Islet of Langerhans (tissue), 1 donor: ENCODE measurements at regions not wholly inside any gene's neighbourhood (a gene's known extent, or its start where the extent isn't known, plus 50 kb on each side); places are given as distances from the start of the nearest gene placed in this dataset.
"Not testable (repeated sequence)": the region's sequence is repeated elsewhere in the genome, so short reads cannot be mapped to it uniquely, and the experiment has no call there.

Source experiments
- FAIRE-seq: peaks from one replicate; lab custom pipeline; 2011; peaks lifted over from hg19 to GRCh38; lab: Jason Lieb, UNC

DNA sequence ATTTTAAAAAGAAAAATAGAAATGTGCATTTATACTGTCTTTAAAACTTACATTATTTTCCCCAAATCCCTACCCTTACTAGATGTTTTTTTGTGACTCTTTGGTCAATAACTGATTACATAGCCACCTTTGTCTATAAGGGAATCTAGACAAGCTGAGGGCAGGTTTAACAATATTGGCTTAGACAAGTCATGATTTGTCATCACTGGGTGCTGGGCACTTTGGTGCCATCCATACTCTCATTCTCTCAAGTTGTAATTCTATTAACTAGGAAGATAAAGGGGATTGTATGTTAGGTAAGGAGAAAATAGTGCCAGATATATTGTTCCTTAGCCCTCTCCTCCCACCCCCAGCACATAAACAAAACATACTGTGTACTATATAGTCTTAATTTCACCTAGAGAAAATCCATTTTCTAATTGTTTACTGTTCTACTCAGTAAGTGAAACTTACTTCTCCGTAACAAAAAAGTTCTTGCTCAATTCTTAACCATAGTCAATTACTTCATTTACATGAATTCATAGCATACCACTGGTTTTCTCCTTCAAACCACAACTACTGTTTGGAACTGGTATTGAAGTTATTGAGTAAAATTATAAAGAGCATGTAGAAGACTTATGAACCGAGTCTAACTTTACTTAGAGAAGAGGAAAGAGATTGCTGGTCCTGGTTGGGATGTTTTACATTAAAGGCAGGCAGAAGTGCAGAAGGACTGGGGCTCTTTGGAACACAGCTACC, 877.1 kb downstream of the PDCD6IP start:
- no peak for FAIRE-seq

DNA sequence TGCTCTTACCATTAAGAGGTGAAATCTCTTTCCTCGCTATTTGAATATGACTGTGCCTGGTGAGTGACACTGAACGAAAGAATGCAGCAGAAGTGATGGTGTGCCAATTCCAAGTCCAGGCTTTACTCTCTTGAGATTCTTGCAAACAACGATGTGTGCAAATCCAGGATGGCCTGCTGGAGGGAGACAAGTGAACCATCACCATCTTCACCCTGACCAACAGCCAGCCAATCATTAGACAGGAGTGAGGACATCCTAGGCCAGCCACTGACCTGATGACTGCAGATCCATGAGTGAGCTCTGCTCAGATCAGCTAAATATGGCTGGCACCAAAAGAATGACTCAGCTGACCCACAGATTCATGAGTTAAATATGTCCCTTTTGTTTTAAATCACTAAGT, 878.0 kb downstream of the PDCD6IP start:
- no peak for FAIRE-seq

DNA sequence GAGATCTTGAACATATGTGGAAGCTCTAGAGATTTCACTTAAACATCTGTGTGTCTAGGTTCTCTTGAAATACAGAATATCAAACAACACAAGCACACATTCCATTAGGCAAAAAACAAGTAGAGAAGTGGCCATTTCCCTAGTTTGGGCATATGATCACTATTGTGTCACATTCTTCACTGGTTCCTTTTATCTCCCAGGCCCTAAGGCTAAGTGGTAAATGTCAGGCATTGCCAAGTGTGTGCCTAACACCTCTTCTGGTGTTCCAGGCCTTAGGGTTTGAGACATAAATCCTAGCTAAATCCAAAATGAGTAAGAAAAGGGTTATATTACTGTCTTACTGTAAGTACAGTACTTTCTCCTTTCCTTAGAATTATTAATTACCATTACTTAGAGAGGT, 880.1 kb downstream of the PDCD6IP start:
- no peak for FAIRE-seq

DNA sequence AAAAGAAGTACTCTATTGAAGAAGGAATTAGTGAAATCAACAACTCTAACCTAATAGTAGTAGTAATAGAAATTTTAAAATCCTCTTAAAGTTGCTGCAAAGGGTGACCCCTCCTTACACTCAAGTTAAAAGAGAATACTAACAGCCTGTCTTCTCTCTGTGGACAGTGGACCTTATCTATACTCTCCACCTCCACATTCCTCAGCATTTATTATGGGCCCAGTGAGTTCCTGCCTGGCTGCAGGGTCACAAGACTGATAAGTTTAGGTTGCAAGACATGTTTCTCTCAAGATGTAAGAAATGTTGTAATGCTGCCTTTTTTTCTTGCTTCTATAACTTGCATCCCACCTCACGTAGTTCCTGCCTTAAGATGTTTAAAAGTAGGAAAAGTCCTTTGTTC, 880.6 kb downstream of the PDCD6IP start:
- FAIRE-seq, result not testable (repeated sequence)

DNA sequence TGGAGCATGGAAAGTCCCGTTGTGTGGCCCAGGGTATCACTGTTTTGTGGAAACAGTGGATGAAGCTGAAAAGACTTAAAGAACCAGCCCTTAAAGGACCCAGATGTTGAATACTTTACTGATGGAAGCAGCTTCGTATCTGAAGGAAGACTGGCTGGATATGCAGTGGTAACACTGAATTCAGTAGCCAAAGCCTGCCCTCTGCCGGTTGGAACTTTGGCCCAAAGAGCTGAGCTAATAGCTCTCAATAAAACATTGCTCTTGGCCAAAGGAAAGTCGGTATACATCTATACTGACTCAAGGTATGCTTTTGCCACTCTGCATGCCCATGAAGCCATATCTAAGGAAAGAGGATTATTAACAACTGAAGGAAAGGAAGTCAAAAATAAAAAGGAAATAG, 885.4 kb downstream of the PDCD6IP start:
- FAIRE-seq, result peak; percentile 47

DNA sequence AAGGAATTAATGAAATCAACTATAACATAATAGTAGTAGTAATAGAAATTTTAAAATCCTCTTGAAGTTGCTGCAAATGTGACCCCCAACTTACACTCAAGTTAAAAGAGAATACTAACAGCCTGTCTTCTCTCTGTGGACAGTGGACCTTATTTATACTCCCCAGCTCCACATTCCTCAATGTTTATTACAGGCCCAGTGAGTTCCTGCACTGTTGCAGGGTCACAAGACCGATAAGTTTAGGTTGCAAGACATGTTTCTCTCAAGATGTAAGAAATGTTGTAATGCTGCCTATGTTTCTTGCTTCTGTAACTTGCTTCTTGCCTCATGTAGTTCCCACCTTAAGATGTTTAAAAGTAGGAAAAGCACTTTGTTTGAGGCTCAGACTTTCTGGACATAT, 888.1 kb downstream of the PDCD6IP start:
- no peak for FAIRE-seq

DNA sequence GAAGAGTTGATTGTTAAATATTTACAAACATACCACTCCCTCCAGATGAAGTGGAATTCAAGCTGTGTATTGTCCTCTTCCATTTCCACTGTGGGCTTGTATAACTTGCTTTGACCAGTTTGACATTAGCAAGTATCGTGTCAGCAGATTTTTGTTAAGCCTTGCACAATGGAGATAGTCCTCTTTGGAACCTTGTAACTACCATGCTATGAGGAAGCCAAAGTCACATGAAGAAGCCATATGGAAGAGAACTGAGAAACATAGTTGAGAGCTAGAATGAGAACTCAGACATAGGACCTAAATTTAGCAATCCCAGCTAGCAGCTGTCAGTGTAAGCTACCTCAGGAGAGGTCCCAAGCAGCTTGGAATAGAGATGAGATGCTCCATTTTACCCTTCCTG, 889.2 kb downstream of the PDCD6IP start:
- no peak for FAIRE-seq

DNA sequence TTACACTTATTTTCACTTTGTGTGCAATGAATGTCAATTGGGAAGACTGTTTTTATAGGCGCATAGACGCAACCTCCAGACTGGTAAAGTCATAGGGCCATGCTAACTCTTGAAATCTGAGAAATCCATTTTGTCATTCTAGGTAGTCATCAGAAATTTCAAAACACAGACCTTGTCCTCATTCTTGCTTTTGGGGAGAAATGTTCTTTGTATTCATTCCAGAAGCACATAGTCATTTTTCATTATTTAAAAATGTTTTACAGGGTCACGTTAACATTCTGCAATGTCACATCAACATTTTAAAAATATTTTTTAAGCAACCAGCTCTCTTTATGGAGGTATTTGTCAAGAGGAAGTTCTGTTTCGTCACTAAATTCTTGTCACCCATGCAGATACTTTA, 898.4 kb downstream of the PDCD6IP start:
- FAIRE-seq, result no peak

DNA sequence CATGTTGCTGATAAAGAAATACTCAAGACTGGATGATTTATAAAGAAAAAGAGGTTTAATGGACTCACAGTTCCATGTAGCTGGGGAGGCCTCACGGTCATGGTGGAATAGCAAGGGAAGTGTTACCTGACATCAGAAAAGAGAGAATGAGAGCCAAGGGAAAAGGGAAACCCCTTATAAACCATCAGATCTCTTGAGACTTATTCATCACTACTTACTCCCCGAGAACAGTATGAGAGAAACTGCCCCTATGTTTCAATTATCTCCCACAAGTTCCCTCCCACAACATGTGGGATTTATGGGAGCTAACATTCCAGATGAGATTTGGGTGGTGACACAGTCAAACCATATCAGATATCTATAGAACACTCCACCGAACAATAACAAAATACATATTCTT, 904.6 kb downstream of the PDCD6IP start:
- FAIRE-seq, result no peak

DNA sequence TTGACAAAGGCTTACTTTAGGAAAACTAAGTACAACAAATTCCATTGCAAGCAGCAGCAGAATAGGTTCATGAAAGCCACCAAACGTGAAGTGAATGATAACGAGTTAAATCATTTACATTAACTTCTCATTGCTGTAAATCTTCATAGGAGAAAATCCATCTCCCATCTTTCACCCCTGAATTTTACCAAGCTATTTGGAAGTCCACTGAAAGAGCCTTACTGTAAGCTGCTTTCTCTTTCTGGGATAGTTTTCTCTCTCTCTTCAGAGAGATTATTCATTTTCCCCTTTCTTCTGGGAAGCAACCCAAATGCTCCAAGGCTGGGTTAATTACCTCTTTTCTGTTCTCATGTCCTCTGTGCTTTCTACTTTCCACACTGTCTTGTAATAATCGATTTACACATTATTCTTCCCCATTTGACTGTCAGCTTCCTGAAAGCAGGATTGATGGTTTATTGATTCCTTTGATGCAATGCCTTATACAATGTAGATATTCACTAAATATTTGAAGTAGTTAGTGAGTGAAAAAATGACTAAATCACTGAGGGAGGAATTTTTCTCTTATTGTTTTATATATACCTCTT, 914.3 kb upstream of the ARPP21 start:
- FAIRE-seq, result no peak

DNA sequence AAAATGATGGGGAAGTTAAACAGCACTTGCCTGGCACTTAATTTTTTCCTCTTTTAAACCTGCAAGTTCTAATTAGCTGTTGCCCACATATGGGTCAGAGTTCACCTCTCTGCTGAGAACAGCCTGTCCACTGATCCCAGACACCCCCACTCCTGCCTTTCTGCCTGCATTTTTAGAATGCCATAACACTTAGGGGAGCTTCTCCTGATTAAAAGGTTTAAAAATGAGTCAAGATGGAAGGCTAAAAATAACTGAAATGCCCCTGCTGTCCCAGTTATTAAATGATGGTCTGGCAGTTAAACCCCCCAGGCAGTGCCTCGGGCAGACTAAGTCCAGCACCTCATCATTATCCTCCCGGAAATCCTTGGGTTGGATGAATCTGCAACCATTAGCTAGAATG, 913.6 kb upstream of the ARPP21 start:
- no peak for FAIRE-seq

DNA sequence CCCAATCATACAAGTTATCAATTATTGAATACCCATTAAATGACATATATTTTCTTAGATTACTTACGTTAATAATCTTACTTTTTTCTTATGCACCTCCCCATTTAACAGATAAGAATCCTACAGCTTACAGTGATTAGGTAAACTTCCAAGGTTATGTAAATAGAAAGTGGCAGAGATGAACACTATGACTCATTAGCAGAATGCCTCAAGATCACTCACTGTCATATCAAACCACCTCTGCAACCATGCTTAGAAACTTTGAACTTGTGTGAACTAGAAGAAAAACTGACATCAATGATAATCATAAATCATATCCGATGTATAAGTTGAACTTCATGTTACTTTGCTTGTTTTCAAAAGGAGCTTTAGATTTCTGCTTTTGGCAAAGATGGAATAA, 911.6 kb upstream of the ARPP21 start:
- no peak for FAIRE-seq

DNA sequence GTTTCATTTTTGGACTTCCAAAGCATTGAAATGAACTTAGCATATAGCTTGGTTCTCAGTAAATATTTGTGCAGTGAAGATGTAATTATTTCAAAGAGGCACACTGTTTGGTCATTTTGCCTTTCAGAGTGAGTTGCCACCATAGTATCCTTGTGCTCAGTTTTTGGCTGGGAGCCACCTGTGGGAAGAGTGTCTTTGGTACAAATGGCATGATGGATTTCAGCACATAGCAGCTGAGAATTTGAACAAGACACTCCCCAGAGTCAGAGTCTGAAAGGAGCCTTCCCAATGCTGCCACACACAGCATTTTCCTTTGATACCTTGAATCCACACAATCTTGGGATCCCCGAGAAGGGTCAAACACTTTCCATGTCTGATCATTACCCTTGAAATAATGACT, 897.2 kb upstream of the ARPP21 start:
- FAIRE-seq, result no peak

DNA sequence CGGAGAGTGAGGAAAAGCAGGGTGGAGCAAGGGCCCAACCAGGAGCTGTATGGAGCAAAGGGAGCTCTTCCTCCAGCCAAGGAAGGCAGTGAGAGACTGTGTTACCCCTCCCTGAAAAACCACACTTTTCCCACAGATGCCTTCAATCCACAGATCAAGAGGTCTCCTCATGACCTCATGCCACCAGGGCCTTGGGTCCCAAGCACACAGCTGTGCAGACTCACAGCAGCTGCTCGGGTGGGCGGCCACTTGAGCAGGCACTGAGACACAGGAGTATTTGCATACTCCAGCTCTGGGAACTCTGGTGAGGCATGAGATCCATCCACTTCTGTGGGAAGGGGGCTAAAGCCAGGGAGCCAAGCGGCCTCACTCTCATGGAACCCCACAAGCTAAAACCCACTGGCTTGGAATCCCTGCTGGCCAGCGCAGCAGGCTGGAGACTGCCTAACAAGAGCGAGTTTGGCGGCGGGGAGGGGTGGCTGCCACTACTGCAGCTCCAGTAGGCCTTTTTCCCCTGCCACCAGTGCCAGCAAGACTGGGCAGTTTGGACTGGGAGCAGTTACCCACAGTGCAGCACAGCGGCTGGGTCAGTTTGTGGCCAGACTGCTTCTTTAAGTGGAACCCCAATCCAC, 880.6 kb upstream of the ARPP21 start:
- FAIRE-seq, result no peak

DNA sequence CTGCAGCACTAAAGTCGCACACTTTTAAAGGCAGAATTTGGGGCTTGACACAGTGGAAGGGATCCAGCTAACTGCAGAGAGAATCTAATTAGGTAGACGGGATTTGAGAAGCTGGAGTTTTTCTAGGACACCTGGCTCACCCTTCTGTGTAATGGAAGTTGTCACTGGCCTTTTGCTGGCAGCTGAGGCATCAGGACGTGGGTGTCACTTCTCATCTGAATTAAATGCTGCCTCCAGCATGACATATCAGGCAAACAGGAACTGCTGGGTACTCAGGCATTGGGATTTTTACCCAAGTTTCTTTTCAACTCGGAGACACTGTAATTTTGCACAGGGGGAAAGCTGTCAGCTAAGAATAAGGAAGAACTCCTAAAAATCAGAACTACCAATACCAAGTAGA, 861.9 kb upstream of the ARPP21 start:
- no peak for FAIRE-seq

DNA sequence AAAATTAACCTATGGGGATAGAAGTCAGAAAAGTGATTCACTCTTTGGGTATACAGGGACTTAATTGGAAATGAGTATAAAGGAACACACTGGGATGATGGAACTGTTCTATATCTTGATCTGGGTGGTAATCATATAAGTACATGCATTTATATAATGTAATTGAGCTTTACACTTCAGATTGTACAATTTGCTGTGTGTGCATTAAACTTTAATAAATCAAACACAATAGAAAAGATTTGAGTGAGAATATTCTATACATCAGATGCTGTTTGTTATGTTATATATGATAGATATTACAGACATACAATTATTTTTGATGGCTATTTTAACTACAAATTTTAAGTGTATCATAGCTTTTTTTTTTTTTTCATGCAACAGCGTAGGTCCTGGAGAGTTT, 860.2 kb upstream of the ARPP21 start:
- no peak for FAIRE-seq

DNA sequence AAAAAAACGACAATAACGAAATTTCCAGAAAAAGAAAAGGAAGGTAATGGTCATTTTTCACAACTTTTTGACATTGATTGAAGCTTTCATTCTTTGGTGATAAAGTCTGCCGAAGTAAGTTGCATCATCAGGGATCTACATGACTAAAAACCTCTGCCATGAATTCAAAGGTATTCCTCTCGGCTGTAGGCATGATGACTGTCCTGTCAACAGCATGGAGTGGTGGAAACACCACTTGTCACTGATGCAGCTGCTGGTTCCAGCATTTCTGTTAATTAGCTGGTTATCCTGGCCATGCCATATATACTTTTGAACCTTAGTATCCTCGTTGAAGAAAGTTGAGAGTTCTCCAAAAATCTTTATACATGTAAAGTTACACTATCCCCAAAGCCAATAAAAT, 859.0 kb upstream of the ARPP21 start:
- no peak for FAIRE-seq

DNA sequence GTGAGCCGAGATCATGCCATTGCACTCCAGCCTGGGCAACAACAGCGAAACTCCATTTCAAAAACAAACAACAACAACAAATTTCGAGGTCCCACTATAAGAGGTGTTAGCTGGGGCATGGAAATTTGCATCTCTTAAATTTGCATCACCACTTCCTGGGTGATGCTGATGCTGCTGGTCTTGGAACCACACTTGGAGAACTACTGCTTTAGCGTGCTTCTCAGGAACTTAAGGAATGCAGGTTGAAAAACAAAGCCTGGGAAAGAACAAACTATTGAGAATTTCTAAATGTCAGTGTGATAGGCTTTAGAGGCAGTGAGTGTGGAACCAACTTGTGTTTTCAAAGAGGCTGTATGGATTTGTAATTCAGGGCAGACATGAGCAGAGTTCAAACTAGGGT, 858.4 kb upstream of the ARPP21 start:
- no peak for FAIRE-seq

DNA sequence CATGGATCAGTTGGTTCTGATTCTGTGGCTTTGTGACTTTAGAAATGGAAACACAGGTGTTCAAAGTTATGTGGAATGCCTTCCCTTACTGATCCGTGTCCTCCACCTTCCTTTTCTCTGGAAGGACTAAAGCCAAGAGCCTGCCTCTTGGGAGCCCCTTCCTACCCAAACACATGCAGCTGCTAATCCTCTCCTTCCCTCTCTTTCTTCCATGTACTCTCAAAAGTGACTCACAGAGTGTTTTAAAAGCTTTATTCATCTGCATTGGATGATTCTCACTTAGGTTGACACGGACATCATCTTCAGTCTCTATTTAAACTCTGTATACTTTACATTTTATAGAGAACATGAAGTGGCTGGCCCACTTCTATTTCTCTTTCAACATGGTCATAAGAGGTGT, 856.5 kb upstream of the ARPP21 start:
- no peak for FAIRE-seq

DNA sequence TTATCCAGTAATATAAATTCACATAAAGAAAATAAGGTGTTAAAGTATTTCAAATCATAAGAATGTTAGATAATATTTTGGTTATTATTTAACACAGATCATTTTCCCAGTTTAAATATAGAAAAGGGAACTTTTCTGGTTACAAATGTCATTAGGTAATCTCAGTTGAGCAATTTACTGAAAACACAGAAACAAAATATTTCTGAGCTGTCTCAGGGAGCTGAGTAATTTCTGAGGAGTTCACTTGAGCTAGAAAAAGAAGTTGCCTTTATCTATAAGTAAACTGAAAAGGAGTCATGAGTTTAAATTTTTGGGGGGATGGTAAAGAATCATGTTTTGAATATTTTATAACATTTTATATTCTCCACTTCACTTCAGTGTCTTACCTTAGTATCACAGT, 855.4 kb upstream of the ARPP21 start:
- FAIRE-seq, result no peak

DNA sequence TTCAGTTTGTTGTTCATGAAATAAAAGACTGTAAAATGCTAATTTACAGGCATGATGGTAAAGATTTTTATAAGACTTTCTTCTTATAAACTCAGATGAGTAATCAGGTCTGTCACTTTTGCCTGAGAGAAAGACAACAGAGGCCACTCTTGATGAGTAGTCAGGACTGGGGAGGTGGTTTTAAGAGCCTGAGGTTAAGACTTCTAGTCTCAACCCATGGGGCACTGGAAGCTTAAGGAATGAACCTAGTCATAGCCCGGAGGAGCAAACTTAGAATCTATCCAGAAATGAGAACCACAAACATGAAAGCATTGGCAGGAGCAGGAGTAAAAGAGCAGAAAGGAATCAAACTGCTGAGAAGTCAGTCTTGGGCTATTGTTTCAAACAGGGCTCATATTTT, 846.3 kb upstream of the ARPP21 start:
- FAIRE-seq, result no peak

DNA sequence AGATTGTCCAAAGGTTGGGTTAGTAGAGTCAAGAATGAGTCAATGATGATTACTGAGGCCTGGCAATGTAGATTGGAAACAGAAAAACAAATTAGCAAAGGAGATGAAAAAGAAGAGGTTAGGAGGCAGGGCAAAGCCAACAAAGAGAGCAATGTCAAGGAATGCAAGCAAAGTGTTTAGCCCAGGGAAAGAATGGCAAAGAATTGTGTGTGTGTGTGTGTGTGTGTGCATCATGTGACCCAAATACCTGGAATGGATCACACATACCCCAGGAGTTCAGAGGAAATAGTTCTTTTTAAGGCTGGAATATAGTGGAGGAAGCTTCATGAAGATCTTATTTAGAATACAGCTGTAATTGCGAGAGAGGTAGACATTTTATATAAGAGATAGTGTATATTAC, 831.7 kb upstream of the ARPP21 start:
- FAIRE-seq, result no peak

DNA sequence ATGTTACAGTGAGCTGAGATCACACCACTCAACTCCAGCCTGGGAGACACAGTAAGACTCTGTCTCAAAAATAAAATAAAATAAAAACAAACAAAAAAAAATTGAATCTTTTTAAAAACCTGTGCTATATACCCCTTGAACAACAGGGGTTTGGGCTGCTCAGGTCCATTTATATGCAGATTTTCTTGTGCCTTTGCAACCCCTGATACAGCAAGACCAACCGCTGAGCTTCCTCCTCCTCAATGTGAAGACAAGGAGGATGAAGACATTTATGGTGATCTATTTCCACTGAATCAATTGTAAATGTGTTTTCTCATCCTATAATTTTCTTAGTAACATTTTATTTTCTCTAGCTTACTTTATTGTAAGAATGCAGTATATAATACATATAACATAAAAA, 831.0 kb upstream of the ARPP21 start:
- FAIRE-seq, result no peak

DNA sequence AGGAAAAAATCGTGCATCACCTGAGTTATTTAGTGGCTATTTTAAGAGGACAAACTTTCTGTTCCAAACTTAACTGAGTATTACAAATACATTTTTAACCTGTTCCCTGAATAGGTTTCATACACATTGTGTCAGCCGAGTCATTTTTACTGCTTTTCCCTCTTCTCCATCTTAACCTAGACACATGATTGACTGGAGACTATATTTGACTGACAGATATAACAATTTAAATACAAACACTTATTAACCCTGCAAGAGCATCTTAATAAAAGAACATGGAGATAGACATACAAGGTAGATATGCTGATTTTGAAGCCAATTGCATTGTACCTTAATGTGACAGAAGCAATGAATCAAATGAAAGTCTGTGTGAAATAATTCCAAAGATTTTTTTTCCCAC, 810.5 kb upstream of the ARPP21 start:
- FAIRE-seq, result no peak
